Liver (tissue), 8 donors: ENCODE measurements at regions not wholly inside any gene's neighbourhood (a gene's known extent, or its start where the extent isn't known, plus 50 kb on each side); places are given as distances from the start of the nearest gene placed in this dataset.

Source experiments
- DNase-seq: peaks from one replicate; pipeline ENCODE4 v3.0.0-alpha.2; 2017; ENCODE audit warnings: low spot score
- H3K27ac ChIP-seq, 2 donors: one replicate each; pipeline ENCODE4 v1.7.0; 2013; ENCODE audit warnings: inconsistent platforms in 2 of 2, low read length in 2 of 2, control low read depth in 1 of 2, low read depth in 1 of 2, mild to moderate bottlenecking in 1 of 2
- H3K27me3 ChIP-seq, 4 donors: one replicate each; pipeline versions ENCODE4 v1.6.1 to v1.7.0; 2013; ENCODE audit warnings: low read length in 3 of 4, inconsistent platforms in 1 of 4, mild to moderate bottlenecking in 1 of 4, moderate library complexity in 1 of 4; ENCODE audit not compliant: control insufficient read depth in 4 of 4, insufficient read depth in 4 of 4
- H3K36me3 ChIP-seq, 4 donors: one replicate each; pipeline versions ENCODE4 v1.6.1 to v1.7.0; 2013; ENCODE audit warnings: low read length in 3 of 4, mild to moderate bottlenecking in 3 of 4, low read depth in 1 of 4, moderate library complexity in 1 of 4; ENCODE audit not compliant: control insufficient read depth in 4 of 4, insufficient read depth in 3 of 4
- H3K4me1 ChIP-seq, 4 donors: one replicate each; pipeline versions ENCODE4 v1.6.1 to v1.7.0; 2013; ENCODE audit warnings: low read length in 3 of 4, mild to moderate bottlenecking in 3 of 4, moderate library complexity in 1 of 4; ENCODE audit not compliant: control insufficient read depth in 4 of 4, insufficient read depth in 4 of 4
- H3K4me3 ChIP-seq, 3 donors: one replicate each; pipeline versions ENCODE4 v1.6.1 to v1.7.0; 2013; ENCODE audit warnings: low read length in 3 of 3, control low read depth in 1 of 3, low read depth in 1 of 3, mild to moderate bottlenecking in 1 of 3
- H3K9ac ChIP-seq, 2 donors: one replicate each; pipeline ENCODE4 v1.7.0; 2013; ENCODE audit warnings: low read length in 2 of 2, mild to moderate bottlenecking in 2 of 2, moderate library complexity in 2 of 2, control low read depth in 1 of 2, low read depth in 1 of 2
- H3K9me3 ChIP-seq, 4 donors: one replicate each; pipeline versions ENCODE4 v1.6.1 to v1.7.0; 2013; ENCODE audit warnings: low read length in 3 of 4; ENCODE audit not compliant: control insufficient read depth in 4 of 4
- ATF3 ChIP-seq: IDR thresholded peaks from 2 replicates; pipeline ENCODE4 v1.6.1; 2016; ENCODE audit warnings: antibody characterized with exemption
- CTCF ChIP-seq: fragments of 150-350 bp; IDR thresholded peaks from 2 replicates; pipeline ENCODE4 v1.5.1; 2017; ENCODE audit warnings: improper control_type of control experiment, low read depth, low read length; ENCODE audit not compliant: missing input control
- EGR1 ChIP-seq, 2 donors: IDR thresholded peaks; 2 replicates each; pipeline ENCODE4 v1.6.1; 2016 to 2018; ENCODE audit warnings: antibody characterized with exemption in 2 of 2, low read depth in 2 of 2
- FOXA1 ChIP-seq: IDR thresholded peaks from 2 replicates; pipeline ENCODE4 v1.6.1; 2016; ENCODE audit warnings: antibody characterized with exemption
- FOXA2 ChIP-seq: IDR thresholded peaks from 2 replicates; pipeline ENCODE4 v1.6.1; 2016; ENCODE audit warnings: antibody characterized with exemption
- GABPA ChIP-seq, 2 donors: IDR thresholded peaks in 1 of 2; conservative IDR thresholded peaks in 1 of 2; 2 replicates each; pipeline ENCODE4 v1.6.1; 2016; ENCODE audit warnings: antibody characterized with exemption in 2 of 2, mild to moderate bottlenecking in 1 of 2, moderate library complexity in 1 of 2
- HNF4A ChIP-seq, 2 donors: conservative IDR thresholded peaks; 2 replicates each; pipeline ENCODE4 v1.6.1; 2016; ENCODE audit warnings: antibody characterized with exemption in 2 of 2, mild to moderate bottlenecking in 2 of 2
- HNF4G ChIP-seq: IDR thresholded peaks from 2 replicates; pipeline ENCODE4 v1.6.1; 2016; ENCODE audit warnings: antibody characterized with exemption
- JUND ChIP-seq, 2 donors: IDR thresholded peaks; 2 replicates each; pipeline ENCODE4 v1.6.1; 2016; ENCODE audit warnings: antibody characterized with exemption in 2 of 2
- MAX ChIP-seq: IDR thresholded peaks from 2 replicates; pipeline ENCODE4 v1.6.1; 2016; ENCODE audit warnings: antibody characterized with exemption
- NR2F2 ChIP-seq: IDR thresholded peaks from 2 replicates; pipeline ENCODE4 v1.6.1; 2016; ENCODE audit warnings: antibody characterized with exemption
- RAD21 ChIP-seq, 2 donors: IDR thresholded peaks; 2 replicates each; pipeline ENCODE4 v1.6.1; 2016; ENCODE audit warnings: antibody characterized with exemption in 2 of 2, mild to moderate bottlenecking in 2 of 2
- RXRA ChIP-seq, 2 donors: IDR thresholded peaks; 2 replicates each; pipeline ENCODE4 v1.6.1; 2017 to 2018; ENCODE audit warnings: antibody characterized with exemption in 2 of 2, mild to moderate bottlenecking in 1 of 2
- SP1 ChIP-seq: IDR thresholded peaks from 2 replicates; pipeline ENCODE4 v1.6.1; 2018; ENCODE audit warnings: antibody characterized with exemption, mild to moderate bottlenecking
- TAF1 ChIP-seq: conservative IDR thresholded peaks from 2 replicates; pipeline ENCODE4 v1.6.1; 2016; ENCODE audit warnings: antibody characterized with exemption, mild to moderate bottlenecking
- YY1 ChIP-seq: IDR thresholded peaks from 2 replicates; pipeline ENCODE4 v1.6.1; 2016; ENCODE audit warnings: antibody characterized with exemption, mild to moderate bottlenecking
- WGBS: extraction: QIAGEN DNeasy Blood & Tissue Kit; methylation state at CpG from one replicate; pipeline ENCODE4 v1.1.7; 2013; 5-methylcytosine and 5-hydroxymethylcytosine counted together
- TF ChIP-seq, protein P1 (sequence below): IDR thresholded peaks from 2 replicates; pipeline ENCODE4 v1.6.1; 2016; ENCODE audit warnings: antibody characterized with exemption, mild to moderate bottlenecking
- TF ChIP-seq, protein P2 (sequence below): IDR thresholded peaks from 2 replicates; pipeline ENCODE4 v1.6.1; 2016; ENCODE audit warnings: antibody characterized with exemption
- donor health status: healthy.
- donor health status: healthy.
- donor health status: healthy.
- donor health status: healthy.
- donor health status: healthy.

DNA sequence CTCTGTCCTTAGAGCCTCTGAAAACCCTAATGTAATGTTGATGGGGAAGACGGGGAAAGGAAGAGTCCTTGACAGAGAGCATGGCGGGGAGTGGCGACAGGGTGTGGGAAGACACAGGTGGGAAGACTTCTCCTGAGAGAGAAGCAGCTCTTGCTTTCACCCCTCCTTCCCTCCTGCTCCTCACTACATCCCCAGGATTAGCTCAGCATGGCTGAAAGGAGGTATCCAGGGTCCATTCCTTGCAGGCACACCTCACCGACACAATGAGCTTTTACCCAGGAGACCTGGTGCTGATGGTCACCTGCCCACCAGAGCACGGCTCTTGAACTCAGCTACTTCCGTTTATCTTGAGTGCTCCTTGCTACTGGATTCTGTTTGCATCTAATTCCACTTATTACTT is 469.3 kb downstream of the CDH26 start:
- no peak for DNase-seq
- TF ChIP-seq HNF4A (conservative IDR thresholded peaks at IDR 0.05): no peak
- no peak for TF ChIP-seq RXRA (IDR thresholded peaks at IDR 0.05)
- no peak for TF ChIP-seq FOXA2
- TF ChIP-seq SP1: no peak
- TF ChIP-seq YY1: no peak
- TF ChIP-seq HNF4G: no peak
- no peak for TF ChIP-seq JUND (IDR thresholded peaks at IDR 0.05)
- TF ChIP-seq, protein P1, sequence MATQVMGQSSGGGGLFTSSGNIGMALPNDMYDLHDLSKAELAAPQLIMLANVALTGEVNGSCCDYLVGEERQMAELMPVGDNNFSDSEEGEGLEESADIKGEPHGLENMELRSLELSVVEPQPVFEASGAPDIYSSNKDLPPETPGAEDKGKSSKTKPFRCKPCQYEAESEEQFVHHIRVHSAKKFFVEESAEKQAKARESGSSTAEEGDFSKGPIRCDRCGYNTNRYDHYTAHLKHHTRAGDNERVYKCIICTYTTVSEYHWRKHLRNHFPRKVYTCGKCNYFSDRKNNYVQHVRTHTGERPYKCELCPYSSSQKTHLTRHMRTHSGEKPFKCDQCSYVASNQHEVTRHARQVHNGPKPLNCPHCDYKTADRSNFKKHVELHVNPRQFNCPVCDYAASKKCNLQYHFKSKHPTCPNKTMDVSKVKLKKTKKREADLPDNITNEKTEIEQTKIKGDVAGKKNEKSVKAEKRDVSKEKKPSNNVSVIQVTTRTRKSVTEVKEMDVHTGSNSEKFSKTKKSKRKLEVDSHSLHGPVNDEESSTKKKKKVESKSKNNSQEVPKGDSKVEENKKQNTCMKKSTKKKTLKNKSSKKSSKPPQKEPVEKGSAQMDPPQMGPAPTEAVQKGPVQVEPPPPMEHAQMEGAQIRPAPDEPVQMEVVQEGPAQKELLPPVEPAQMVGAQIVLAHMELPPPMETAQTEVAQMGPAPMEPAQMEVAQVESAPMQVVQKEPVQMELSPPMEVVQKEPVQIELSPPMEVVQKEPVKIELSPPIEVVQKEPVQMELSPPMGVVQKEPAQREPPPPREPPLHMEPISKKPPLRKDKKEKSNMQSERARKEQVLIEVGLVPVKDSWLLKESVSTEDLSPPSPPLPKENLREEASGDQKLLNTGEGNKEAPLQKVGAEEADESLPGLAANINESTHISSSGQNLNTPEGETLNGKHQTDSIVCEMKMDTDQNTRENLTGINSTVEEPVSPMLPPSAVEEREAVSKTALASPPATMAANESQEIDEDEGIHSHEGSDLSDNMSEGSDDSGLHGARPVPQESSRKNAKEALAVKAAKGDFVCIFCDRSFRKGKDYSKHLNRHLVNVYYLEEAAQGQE: no peak
- no peak for TF ChIP-seq NR2F2
- WGBS: 86% methylated on average over 6 of the region's 6 CpGs
- Histone ChIP-seq H3K4me3 (no peak overlapping the region), H3K9me3 (no peaks in the 10 kb centered on the region), H3K9ac (no peak overlapping the region), H3K36me3 (no peaks in the 10 kb centered on the region), H3K27ac (no peak overlapping the region), H3K4me1 (no peaks in the 10 kb centered on the region), H3K27me3 (peaks cover 0 to 2% (median 0%) of the 10 kb centered on the region in 4 donors)

DNA sequence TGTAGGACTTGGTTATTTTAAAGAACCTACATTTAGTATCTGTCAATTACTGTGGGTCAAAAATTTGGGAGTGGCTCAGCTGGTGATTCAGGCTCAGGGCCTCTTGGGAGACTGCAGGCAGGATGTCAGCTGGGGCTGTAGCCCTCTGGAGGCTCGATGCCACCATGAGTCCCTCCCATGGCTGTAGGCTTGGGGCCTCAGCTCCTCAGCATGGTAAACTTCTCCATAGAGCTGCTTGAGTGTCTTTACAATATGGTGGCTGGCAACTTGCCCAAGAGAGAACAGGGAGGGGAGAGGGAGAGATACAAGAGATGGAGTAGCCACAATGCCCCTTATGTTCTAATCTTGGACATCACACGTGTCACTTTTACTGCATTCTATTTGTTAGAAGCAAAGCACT is 470.4 kb downstream of the CDH26 start:
- H3K27ac ChIP-seq: no peak overlapping the region
- H3K4me3 ChIP-seq: no peak overlapping the region
- no peaks in the 10 kb centered on the region for H3K4me1 ChIP-seq
- no peak for TF ChIP-seq FOXA2
- TF ChIP-seq JUND (IDR thresholded peaks at IDR 0.05): no peak
- no peak for TF ChIP-seq HNF4G
- no peak for TF ChIP-seq GABPA (IDR thresholded peaks at IDR 0.05 in 1 of 2, conservative IDR thresholded peaks at IDR 0.05 in 1 of 2)
- no peak for TF ChIP-seq FOXA1
- TF ChIP-seq CTCF: no peak
- TF ChIP-seq TAF1: no peak
- no peak for TF ChIP-seq RXRA (IDR thresholded peaks at IDR 0.05)
- TF ChIP-seq HNF4A (conservative IDR thresholded peaks at IDR 0.05): no peak
- TF ChIP-seq YY1: no peak
- TF ChIP-seq ATF3: no peak
- TF ChIP-seq NR2F2: no peak
- TF ChIP-seq MAX: no peak
- TF ChIP-seq, protein P1: no peak
- TF ChIP-seq, protein P2, sequence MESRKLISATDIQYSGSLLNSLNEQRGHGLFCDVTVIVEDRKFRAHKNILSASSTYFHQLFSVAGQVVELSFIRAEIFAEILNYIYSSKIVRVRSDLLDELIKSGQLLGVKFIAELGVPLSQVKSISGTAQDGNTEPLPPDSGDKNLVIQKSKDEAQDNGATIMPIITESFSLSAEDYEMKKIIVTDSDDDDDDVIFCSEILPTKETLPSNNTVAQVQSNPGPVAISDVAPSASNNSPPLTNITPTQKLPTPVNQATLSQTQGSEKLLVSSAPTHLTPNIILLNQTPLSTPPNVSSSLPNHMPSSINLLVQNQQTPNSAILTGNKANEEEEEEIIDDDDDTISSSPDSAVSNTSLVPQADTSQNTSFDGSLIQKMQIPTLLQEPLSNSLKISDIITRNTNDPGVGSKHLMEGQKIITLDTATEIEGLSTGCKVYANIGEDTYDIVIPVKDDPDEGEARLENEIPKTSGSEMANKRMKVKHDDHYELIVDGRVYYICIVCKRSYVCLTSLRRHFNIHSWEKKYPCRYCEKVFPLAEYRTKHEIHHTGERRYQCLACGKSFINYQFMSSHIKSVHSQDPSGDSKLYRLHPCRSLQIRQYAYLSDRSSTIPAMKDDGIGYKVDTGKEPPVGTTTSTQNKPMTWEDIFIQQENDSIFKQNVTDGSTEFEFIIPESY: no peak
- TF ChIP-seq EGR1 (IDR thresholded peaks at IDR 0.05; ENCODE audit: low read depth in 2 of 2): no peak
- TF ChIP-seq SP1: no peak
- no peak for TF ChIP-seq RAD21 (IDR thresholded peaks at IDR 0.05)
- DNase-seq: no peak
- H3K36me3 ChIP-seq: no peaks in the 10 kb centered on the region
- H3K9me3 ChIP-seq: no peaks in the 10 kb centered on the region
- WGBS: 51% methylated on average over 2 of the region's 2 CpGs
- peaks cover 0 to 6% (median 0%) of the 10 kb centered on the region in 4 donors for H3K27me3 ChIP-seq
- no peak overlapping the region for H3K9ac ChIP-seq
